H1 (cell line): ENCODE measurements at regions not wholly inside any gene's neighbourhood (a gene's known extent, or its start where the extent isn't known, plus 50 kb on each side); places are given as distances from the start of the nearest gene placed in this dataset.
A peak's percentile ranks its signal among the peaks of the same experiment; 100 is the strongest.

Source experiments
- CTCF ChIA-PET: fragments of 300-600 bp; sonication (Branson Sonifier 250); formaldehyde crosslinking; loops from one replicate; lab custom pipeline; 2021; ENCODE audit not compliant: partially characterized antibody; lab: Charles Lee
- POLR2A ChIA-PET: fragments of 300-600 bp; sonication (Branson Sonifier 250); formaldehyde crosslinking; loops from one replicate; lab custom pipeline; 2021; ENCODE audit warnings: inconsistent platforms; ENCODE audit not compliant: partially characterized antibody; lab: Charles Lee
- DNase-seq, 2 experiments: peaks; one replicate each; pipeline versions ENCODE4 v3.0.0 to v3.0.0-alpha.2; 2010 to 2022; ENCODE audit warnings: low spot score in 2 of 2, low read depth in 1 of 2, mixed read lengths in 1 of 2
- FAIRE-seq: peaks from 2 replicates; lab custom pipeline; 2011; peaks lifted over from hg19 to GRCh38; lab: Jason Lieb, UNC
- H2AFZ ChIP-seq: 2 replicates; pipeline ENCODE4 v1.8.1; 2012; ENCODE audit warnings: low read length, inconsistent platforms
- H2AK5ac ChIP-seq: 2 replicates; pipeline ENCODE4 v1.6.1; 2013; ENCODE audit warnings: low read depth, low read length
- H2BK120ac ChIP-seq: replicated peaks from 2 replicates; pipeline ENCODE3; 2013; ENCODE audit warnings: low read depth, low read length, inconsistent platforms
- H2BK12ac ChIP-seq: 2 replicates; pipeline ENCODE4 v1.6.1; 2013; ENCODE audit warnings: low read depth, low read length
- H2BK15ac ChIP-seq: 2 replicates; pipeline ENCODE4 v1.6.1; 2013; ENCODE audit warnings: low read length
- H2BK20ac ChIP-seq: 2 replicates; pipeline ENCODE4 v1.6.1; 2013; ENCODE audit warnings: low read length
- H2BK5ac ChIP-seq: 2 replicates; pipeline ENCODE4 v1.6.1; 2013; ENCODE audit warnings: low read depth, low read length
- H3K14ac ChIP-seq: 2 replicates; pipeline ENCODE4 v1.6.1; 2013; ENCODE audit warnings: inconsistent platforms; ENCODE audit not compliant: insufficient read length
- H3K18ac ChIP-seq: 2 replicates; pipeline ENCODE4 v1.6.1; 2013; ENCODE audit warnings: low read length; ENCODE audit errors: extremely low read depth
- H3K23ac ChIP-seq: 2 replicates; pipeline ENCODE4 v1.6.1; 2013; ENCODE audit warnings: inconsistent platforms; ENCODE audit not compliant: insufficient read length
- H3K23me2 ChIP-seq: 2 replicates; pipeline ENCODE4 v1.6.1; 2013; ENCODE audit warnings: low read depth, low read length
- H3K27ac ChIP-seq: 2 replicates; pipeline ENCODE4 v1.6.1; 2011; ENCODE audit warnings: low read depth, low read length, inconsistent platforms
- H3K27me3 ChIP-seq, 4 experiments: replicated peaks in 1 of 4; 1 replicate in 1 of 4; 2 replicates in 3 of 4; pipeline versions ENCODE4 v1.6.1 to v1.8.1; 2011 to 2013; ENCODE audit warnings: low read length in 3 of 4, mild to moderate bottlenecking in 3 of 4, inconsistent platforms in 2 of 4, mixed read lengths in 2 of 4, moderate library complexity in 1 of 4; ENCODE audit not compliant: control insufficient read depth in 3 of 4, insufficient read depth in 3 of 4; ENCODE audit errors: extremely low read depth in 1 of 4
- H3K36me3 ChIP-seq, 4 experiments: 2 replicates each; pipeline versions ENCODE4 v1.6.1 to v1.8.1; 2011 to 2013; ENCODE audit warnings: mild to moderate bottlenecking in 4 of 4, low read length in 3 of 4, moderate library complexity in 2 of 4, control low read depth in 1 of 4, inconsistent platforms in 1 of 4; ENCODE audit not compliant: insufficient read depth in 4 of 4, control insufficient read depth in 2 of 4
- H3K4ac ChIP-seq: replicated peaks from 2 replicates; pipeline ENCODE3; 2013; ENCODE audit warnings: low read length, low read depth, mixed read lengths, inconsistent platforms; ENCODE audit not compliant: insufficient read length
- H3K4me1 ChIP-seq, 4 experiments: replicated peaks in 1 of 4; 1 replicate in 1 of 4; 2 replicates in 3 of 4; pipeline versions ENCODE4 v1.6.1 to v1.8.1; 2011 to 2013; ENCODE audit warnings: low read length in 3 of 4, inconsistent platforms in 2 of 4, mixed read lengths in 1 of 4; ENCODE audit not compliant: insufficient read depth in 4 of 4, control insufficient read depth in 3 of 4
- H3K4me2 ChIP-seq, 2 experiments: 2 replicates each; pipeline versions ENCODE4 v1.6.1 to v1.8.1; 2011 to 2013; ENCODE audit warnings: low read depth in 2 of 2, low read length in 2 of 2, control low read depth in 1 of 2, inconsistent platforms in 1 of 2, mild to moderate bottlenecking in 1 of 2; ENCODE audit not compliant: insufficient read depth in 1 of 2
- H3K4me3 ChIP-seq, 4 experiments: fragments of 200-600, 300-600 bp in 1 of 4; sonication (generic), shearing (Covaris generic), sonication (Bioruptor Twin) in 1 of 4; 2 replicates each; pipeline versions ENCODE4 v1.5.1 to v1.8.1; 2011 to 2016; ENCODE audit warnings: low read length in 4 of 4, low read depth in 3 of 4, control low read depth in 2 of 4, inconsistent platforms in 2 of 4, mild to moderate bottlenecking in 2 of 4, mixed read lengths in 1 of 4, moderate library complexity in 1 of 4; ENCODE audit not compliant: insufficient read depth in 2 of 4; ENCODE audit errors: extremely low read depth in 1 of 4
- H3K56ac ChIP-seq: replicated peaks from 2 replicates; pipeline ENCODE3; 2013; ENCODE audit warnings: low read depth, mild to moderate bottlenecking, mixed read lengths, low read length, inconsistent platforms; ENCODE audit not compliant: insufficient read length
- H3K79me1 ChIP-seq: 2 replicates; pipeline ENCODE4 v1.6.1; 2013; ENCODE audit warnings: low read depth, low read length, control low read depth
- H3K79me2 ChIP-seq, 2 experiments: 2 replicates each; pipeline versions ENCODE4 v1.6.1 to v1.8.1; 2012 to 2013; ENCODE audit warnings: low read length in 2 of 2, mild to moderate bottlenecking in 2 of 2, inconsistent platforms in 1 of 2; ENCODE audit not compliant: insufficient read depth in 2 of 2, control insufficient read depth in 1 of 2
- H3K9ac ChIP-seq, 4 experiments: replicated peaks in 1 of 4; 1 replicate in 1 of 4; 2 replicates in 3 of 4; pipeline versions ENCODE4 v1.6.1 to v1.8.1; 2011 to 2013; ENCODE audit warnings: low read depth in 3 of 4, low read length in 3 of 4, control low read depth in 2 of 4, mild to moderate bottlenecking in 2 of 4, moderate library complexity in 2 of 4, inconsistent platforms in 1 of 4; ENCODE audit errors: extremely low read depth in 1 of 4
- H3K9me3 ChIP-seq, 2 experiments: 2 replicates each; pipeline versions ENCODE4 v1.6.1 to v1.8.1; 2012 to 2013; ENCODE audit warnings: mild to moderate bottlenecking in 2 of 2, moderate library complexity in 2 of 2, control low read depth in 1 of 2, inconsistent platforms in 1 of 2, low read depth in 1 of 2, low read length in 1 of 2, mixed read lengths in 1 of 2; ENCODE audit not compliant: insufficient read depth in 2 of 2
- H4K20me1 ChIP-seq, 2 experiments: replicated peaks in 1 of 2; 2 replicates each; pipeline versions ENCODE3 to v1.8.1; 2011 to 2013; ENCODE audit warnings: inconsistent platforms in 2 of 2, low read length in 2 of 2, mild to moderate bottlenecking in 1 of 2; ENCODE audit not compliant: insufficient read depth in 2 of 2, control insufficient read depth in 1 of 2
- H4K5ac ChIP-seq: 2 replicates; pipeline ENCODE4 v1.6.1; 2013; ENCODE audit warnings: low read length, low read depth, mixed read lengths, inconsistent platforms; ENCODE audit not compliant: insufficient read length
- H4K8ac ChIP-seq: 2 replicates; pipeline ENCODE4 v1.8.0; 2013; ENCODE audit warnings: mild to moderate bottlenecking, moderate library complexity, low read length, inconsistent platforms; ENCODE audit not compliant: insufficient read depth; ENCODE audit errors: extremely low read depth
- H4K91ac ChIP-seq: replicated peaks from 2 replicates; pipeline ENCODE3; 2013; ENCODE audit warnings: low read length, mixed read lengths, inconsistent platforms; ENCODE audit not compliant: insufficient read length
- CEBPB ChIP-seq: IDR thresholded peaks from 2 replicates; pipeline ENCODE4 v1.6.1; 2012; ENCODE audit warnings: low read depth, low read length
- NANOG ChIP-seq: IDR thresholded peaks from 2 replicates; pipeline ENCODE4 v1.6.1; 2011; ENCODE audit warnings: low read length, low read depth, mild to moderate bottlenecking, inconsistent platforms; ENCODE audit not compliant: insufficient read depth, poor library complexity, severe bottlenecking
- WGBS, 2 experiments: shearing (Covaris generic) in 1 of 2; methylation state at CpG; one replicate each; pipeline versions ENCODE4 v1.1.6 to v1.1.7; 2013 to 2015; ENCODE audit warnings: low lambda C conversion rate in 2 of 2, mixed read lengths in 2 of 2, inconsistent platforms in 1 of 2, low coverage in 1 of 2, missing lambda C conversion rate in 1 of 2; ENCODE audit not compliant: insufficient replicate concordance in 2 of 2, insufficient coverage in 1 of 2, insufficient read length in 1 of 2; ENCODE audit errors: extremely low coverage in 1 of 2, missing lambda C conversion rate in 1 of 2; 5-methylcytosine and 5-hydroxymethylcytosine counted together

GRCh38 chr15:50828610-50829206, 63.2 kb upstream of the SPPL2A start:
- POLR2A ChIA-PET = no interaction called here
- FAIRE-seq = no peak

More at GRCh38 chr15:50828610-50829206, 63.2 kb upstream of the SPPL2A start:
- CTCF ChIA-PET = no interaction called here
- Histone ChIP-seq H3K14ac (no peak overlapping the region), H2BK5ac (no peak overlapping the region), H3K18ac (no peak overlapping the region), H3K4ac (no peak overlapping the region), H4K5ac (no peak overlapping the region), H3K36me3 (no peaks in the 10 kb centered on the region), H4K8ac (no peak overlapping the region), H3K27me3 (no peaks in the 10 kb centered on the region), H3K9me3 (no peaks in the 10 kb centered on the region), H4K91ac (no peak overlapping the region), H3K4me1 (peaks cover 0 to 1% (median 0%) of the 10 kb centered on the region in 4 experiments; a peak in 1 of 7 replicates), H3K56ac (no peak overlapping the region), H4K20me1 (no peaks in the 10 kb centered on the region), H3K23ac (no peak overlapping the region), H3K79me2 (no peaks in the 10 kb centered on the region), H2BK20ac (no peak overlapping the region), H3K79me1 (no peaks in the 10 kb centered on the region), H2BK15ac (no peak overlapping the region), H2BK12ac (no peak overlapping the region), H2BK120ac (no peak overlapping the region), H2AFZ (0 out of 2 replicates have a peak overlapping the region, but pooled peaks have one; percentile 42), H3K23me2 (no peaks in the 10 kb centered on the region), H3K4me2 (no peak overlapping the region), H2AK5ac (no peak overlapping the region), H3K9ac (no peak overlapping the region), H3K4me3 (no peak overlapping the region), H3K27ac (no peak overlapping the region)
- peak; percentile 55; the same call in 1 of the 2 replicates for TF ChIP-seq CEBPB
- no peak for TF ChIP-seq NANOG
- no peak for DNase-seq
- 82% methylated on average over 4 of the region's 4 CpGs; no CpG with 5 or more reads in 1 of the 2 experiments for WGBS, 2 experiments
